ENCODE measurements at regions not wholly inside any gene's neighbourhood (a gene's known extent, or its start where the extent isn't known, plus 50 kb on each side); places are given as distances from the start of the nearest gene placed in this dataset.
"Not testable (repeated sequence)": the region's sequence is repeated elsewhere in the genome, so short reads cannot be mapped to it uniquely, and the experiment has no call there.

DNA sequence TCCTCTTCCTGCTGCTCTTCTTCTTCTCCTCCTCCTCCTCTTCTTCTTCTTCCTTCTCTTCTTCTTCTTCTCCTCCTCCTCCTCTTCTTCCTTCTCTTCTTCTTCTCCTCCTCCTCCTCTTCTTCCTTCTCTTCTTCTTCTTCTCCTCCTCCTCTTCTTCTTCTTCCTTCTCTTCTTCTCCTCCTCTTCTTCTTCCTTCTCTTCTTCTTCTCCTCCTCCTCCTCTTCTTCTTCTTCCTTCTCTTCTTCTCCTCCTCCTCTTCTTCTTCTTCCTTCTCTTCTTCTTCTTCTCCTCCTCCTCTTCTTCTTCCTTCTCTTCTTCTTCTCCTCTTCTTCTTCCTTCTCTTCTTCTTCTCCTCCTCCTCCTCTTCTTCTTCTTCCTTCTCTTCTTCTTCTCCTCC is 560.8 kb upstream of the CDH5 start:
- ATAC-seq (ENCODE audit: low read depth); CTCF ChIA-PET: not testable (repeated sequence)

More for the DNA sequence above, 560.8 kb upstream of the CDH5 start:
- DNase-seq; dilution Hi-C loops (cut with HindIII; ENCODE audit: low sequenced_read_pairs, unreplicated experiment); H3K4me1 ChIP-seq (ENCODE audit: control insufficient read depth, insufficient read depth, low read length); H3K9me1 ChIP-seq (ENCODE audit: insufficient read depth, low read length); H3K18ac ChIP-seq (ENCODE audit: low read depth, low read length); H4K8ac ChIP-seq (ENCODE audit: low read depth in 2 of 2, low read length in 2 of 2); POLR2A ChIA-PET (ENCODE audit: unreplicated experiment); H3K14ac ChIP-seq (replicated peaks; ENCODE audit: low read depth, low read length); H2AFZ ChIP-seq (replicated peaks; ENCODE audit: low read length, poor library complexity); H4K20me1 ChIP-seq (ENCODE audit: insufficient read depth, low read length); H2BK20ac ChIP-seq (ENCODE audit: low read depth, low read length); H3K27me3 ChIP-seq (ENCODE audit: control insufficient read depth, insufficient read depth, low read length); H3K4me2 ChIP-seq (ENCODE audit: low read depth, low read length); H4K91ac ChIP-seq (ENCODE audit: insufficient read depth, low read depth, low read length); H3K79me1 ChIP-seq (ENCODE audit: low read depth in 1 of 2, low read length in 2 of 2); H2AK5ac ChIP-seq (ENCODE audit: low read depth, low read length); H3K9me3 ChIP-seq (ENCODE audit: control insufficient read depth, insufficient read depth, low read length); H3K56ac ChIP-seq (ENCODE audit: extremely low read depth, insufficient read depth, low read length); H2BK15ac ChIP-seq (ENCODE audit: low read depth, low read length); in situ Hi-C loops (cut with MboI; ENCODE audit: low sequenced_read_pairs); BruUV-seq (replicated peaks); H3K9ac ChIP-seq (ENCODE audit: low read depth, low read length); H2BK5ac ChIP-seq (ENCODE audit: low read depth, low read length, poor library complexity, severe bottlenecking); H2AK9ac ChIP-seq (replicated peaks; ENCODE audit: low read depth, low read length, poor library complexity); H3K4ac ChIP-seq (ENCODE audit: low read depth, low read length); H3K4me3 ChIP-seq (ENCODE audit: insufficient read depth, low read depth, low read length); H2BK120ac ChIP-seq (ENCODE audit: low read depth, low read length); H4K5ac ChIP-seq (ENCODE audit: low read depth, low read length); intact Hi-C loops (cut with micrococcal nuclease); H3K27ac ChIP-seq (ENCODE audit: insufficient read depth, low read length); H3K36me3 ChIP-seq (ENCODE audit: control insufficient read depth, insufficient read depth, low read length); H3K23ac ChIP-seq (ENCODE audit: low read depth, low read length): not testable (repeated sequence)
